Midbrain (tissue), 1 donor: ENCODE measurements at regions not wholly inside any gene's neighbourhood (a gene's known extent, or its start where the extent isn't known, plus 50 kb on each side); places are given as distances from the start of the nearest gene placed in this dataset.

ENCODE experiments used
- DNase-seq: peaks from one replicate; lab custom pipeline; 2025; lab: John Stamatoyannopoulos, UW

- DNase-seq = no peak
These were observed 575.4 kb upstream of the CADM1 start for GRCh38 chr11:116079580-116079979.

DNA sequence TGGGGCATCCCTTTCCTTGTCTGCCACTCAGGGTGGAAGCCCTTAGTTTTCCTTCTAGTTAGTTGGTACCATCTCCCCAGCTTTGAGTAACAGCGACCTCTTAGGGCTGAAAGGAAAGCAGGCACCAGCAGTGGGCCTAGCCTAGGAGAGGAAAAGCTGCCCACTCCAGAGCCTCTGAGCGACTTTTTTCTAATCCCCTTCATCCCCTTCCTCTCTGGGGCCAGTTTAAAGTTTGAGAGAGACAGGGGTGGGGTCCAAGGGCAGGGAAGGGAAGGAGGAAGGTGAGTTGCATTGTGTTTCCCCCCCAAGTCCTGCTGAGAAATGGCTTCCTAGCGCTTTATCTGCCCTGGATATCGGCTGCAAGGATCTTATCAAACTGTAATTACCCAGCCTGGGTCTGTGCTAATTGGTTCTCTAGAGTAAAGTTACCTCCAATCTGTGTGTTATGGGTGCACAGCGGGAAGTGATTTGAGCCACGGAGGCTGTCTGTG, 573.9 kb upstream of the CADM1 start:
- DNase-seq = no peak

GRCh38 chr11:116077092-116077491, 572.9 kb upstream of the CADM1 start:
- DNase-seq = no peak

DNA sequence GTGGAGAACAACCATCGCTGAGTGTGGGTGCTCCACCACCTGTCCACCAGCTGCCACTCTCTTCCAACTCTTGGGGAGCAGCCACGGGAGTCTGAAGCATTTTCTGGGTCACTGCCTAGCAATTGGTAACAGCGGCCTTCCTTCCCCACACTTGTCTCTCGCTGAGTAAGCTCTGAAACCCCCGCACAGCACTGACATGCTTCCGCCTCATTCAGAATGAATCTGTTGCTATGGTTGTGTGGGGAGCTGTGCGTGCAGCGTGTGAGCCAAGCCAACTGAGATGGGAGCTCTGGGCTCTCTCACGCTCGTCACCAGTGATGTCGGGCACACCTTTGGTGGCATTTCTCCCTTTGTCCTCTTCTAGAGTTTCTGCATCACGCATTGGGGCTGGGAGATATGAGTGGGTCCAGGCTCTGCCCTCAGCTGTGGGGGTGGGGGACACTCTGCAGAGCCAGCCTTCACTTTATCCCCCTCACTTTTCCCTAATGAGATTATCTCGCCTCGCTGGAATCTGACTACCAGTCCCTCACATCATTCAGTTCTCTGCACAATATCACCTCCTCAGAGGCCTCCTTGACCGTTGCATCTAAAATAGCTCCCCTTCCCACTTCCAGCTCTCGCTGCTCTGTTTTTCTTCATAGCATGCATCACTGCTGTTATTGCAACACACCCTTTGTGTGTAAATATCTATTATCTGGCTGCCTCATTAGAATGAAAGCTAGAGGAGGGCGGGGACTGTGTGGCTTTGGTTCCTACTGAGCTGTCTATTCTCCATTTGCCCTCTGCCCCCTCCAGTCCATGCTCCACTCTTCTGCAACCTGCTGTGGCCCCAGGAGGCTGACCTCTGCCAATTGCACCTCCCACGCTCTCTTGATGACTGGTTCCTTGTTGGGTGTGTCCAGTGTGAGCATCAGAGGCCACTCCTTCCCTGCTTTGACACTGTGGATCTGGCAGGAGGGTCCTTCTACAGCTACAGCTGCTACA, 569.9 kb upstream of the CADM1 start:
- no peak for DNase-seq

DNA sequence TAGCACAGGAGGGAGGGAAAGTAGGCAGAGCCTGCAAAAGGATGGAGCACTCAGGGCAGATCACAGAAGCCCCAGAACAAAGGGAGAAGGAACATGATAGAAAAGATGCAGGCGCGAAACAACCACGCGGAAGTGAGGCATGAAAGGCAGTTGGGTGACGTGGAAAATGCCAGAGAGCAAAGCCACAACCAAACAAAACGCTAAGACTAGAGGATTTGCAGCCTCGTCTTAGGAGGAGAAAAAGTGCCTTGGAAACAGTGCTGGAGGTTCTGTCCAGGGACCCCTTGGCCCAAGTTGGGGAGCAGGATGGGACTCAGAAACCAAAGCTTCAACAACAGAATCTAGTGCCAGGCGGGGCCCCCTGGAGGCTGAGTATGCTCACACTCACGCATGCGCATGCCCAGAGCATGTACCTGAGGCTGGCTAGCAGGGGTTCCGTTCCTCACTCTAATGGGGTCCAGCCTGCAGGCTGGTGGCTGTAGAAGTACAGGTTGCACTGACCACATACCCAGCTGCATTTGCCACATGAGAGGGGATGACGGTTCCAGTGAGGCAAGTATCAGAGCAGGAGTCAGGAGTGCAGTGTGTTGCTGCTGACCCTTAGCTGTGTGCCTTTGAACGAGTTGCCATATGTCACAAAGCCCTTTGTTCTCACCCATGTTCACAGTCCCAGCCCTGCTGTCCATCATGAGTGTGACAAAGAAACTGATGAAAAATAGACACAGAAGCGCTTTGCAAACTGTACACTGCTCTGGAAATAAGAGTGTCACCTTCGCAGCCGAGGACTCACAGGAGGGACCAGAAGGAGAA, 568.6 kb upstream of the CADM1 start:
- DNase-seq = no peak

DNA sequence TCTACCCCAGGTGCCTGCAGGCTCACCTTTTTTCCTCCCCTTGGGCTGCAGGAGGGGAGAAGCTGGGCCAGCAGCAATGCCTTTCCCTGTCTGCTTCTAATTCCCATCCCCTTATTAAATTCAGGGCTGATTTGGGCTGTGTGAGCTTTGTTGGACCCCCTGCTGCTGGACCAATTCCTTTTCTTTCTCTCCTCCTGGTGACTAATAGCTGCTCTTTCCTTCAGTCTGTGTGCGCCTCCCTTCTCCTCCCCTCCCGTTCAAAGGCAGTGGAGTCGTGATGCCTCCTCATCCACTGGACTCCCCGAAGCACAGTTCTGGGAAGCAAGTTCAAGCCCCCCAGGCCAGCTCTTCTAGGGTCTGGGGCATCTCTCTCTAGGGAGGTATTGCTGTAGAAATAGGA, 567.9 kb upstream of the CADM1 start:
- no peak for DNase-seq

- DNase-seq = no peak
These were observed 567.0 kb upstream of the CADM1 start for GRCh38 chr11:116071241-116071640.

DNA sequence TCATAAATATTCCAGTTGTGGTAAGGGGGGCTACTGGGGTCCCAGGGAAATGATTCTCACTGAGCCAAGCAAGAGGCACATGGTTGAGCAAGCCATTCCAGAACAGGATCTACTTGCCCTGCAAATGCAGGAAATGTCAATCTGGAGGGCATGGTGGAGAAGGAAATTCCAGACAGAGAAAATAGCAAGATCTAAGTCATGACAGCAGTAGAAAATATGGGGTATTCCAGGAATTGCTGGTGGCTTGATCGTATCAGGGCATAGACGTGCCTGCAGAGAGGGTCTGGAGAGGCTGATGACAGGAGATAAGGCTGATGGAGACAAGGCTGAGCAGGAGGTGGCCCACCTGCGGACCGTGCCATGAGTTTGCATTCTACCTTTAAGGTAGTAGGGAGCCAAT, 566.3 kb upstream of the CADM1 start:
- no peak for DNase-seq

DNA sequence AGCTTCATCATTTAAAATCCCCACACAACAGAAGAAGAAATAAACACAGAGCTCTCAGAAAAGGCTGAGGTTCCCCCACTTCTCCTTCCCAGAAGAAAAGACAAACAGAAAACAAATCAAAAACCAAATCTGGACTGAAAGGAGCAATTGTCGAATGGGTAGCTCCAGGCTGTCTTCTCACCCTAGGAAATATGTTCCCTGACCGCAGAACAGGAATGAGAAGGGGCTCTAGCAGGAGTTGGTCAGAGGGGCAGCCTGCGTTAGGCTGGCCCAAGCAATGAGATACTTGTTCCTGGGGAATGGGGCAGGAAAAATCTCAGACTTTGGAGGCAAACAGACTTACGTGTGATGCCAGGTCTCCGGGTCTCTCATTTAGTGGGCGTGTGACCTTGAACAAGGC, 562.6 kb upstream of the CADM1 start:
- DNase-seq = no peak

DNA sequence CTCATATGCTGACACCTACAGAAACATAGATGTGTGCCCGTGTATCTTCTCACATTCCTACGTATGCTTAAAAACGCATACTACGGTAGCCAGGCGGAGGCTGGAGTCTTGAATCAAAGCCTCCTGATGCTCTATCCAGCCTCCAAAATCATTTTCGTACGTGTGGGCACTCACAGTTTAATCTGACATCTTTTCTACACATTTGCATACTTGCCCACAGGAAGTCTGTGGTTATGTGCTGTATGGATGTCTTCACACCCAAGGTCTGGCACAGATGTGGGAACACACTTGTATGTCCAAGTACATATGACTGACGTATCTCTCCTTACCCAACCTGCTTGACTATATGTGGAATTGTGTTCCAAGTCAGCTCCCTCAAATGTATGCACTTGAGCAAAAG, 561.8 kb upstream of the CADM1 start:
- DNase-seq = no peak

- DNase-seq = no peak
These were observed 561.1 kb upstream of the CADM1 start for GRCh38 chr11:116065191-116065895.

DNA sequence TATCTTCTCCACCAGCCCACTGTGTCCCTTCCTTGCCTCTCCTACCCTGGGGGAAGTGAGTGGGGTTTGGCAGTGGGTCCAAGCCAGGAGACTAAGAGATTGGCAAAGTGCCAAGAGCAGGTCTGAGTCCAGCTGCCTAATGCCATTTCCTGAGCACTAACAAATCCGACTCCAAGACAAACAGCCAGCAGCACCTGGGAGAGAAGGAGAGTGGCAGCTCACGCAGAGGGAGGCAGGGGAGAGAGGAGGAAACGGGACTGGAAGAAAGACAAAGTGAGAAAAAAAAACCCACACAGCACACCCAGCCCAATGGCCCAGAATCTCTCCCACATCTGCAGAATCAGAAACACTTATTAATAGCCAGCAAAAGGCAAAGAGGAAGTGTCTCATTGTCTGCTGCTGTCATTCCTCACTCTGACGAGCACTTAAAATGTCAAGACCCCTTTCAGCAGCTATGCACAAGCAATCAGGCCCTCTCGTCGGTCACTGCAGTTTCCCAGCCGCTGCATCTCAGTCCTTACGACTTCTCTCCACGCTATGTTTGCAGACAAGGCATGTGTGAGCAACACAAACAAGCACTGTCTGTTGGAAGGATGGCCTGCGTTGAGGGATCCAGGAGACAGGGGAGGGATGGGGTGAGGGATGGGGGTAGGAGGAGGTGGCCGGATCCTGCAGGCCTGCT, 558.4 kb upstream of the CADM1 start:
- DNase-seq = no peak

DNA sequence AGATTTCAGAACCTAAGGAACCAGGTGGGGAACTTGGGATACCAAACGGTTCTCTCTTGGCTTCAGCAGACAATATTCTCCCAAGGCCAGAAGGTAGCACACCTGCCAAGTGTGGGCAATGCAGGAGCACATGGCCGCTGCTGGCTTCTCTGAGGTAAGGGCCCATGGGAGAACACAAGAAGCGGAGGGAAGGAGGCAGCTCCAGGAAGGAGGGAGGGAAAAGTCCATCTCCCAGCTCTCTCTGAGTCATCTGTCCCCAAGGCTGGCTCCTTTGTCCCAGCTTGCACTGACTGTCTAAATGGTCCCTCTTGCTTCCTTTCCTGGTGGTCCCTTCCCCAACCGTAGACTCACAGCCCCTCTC, 557.9 kb upstream of the CADM1 start:
- no peak for DNase-seq

- no peak for DNase-seq
These were observed 557.1 kb upstream of the CADM1 start for GRCh38 chr11:116061322-116061721.

DNA sequence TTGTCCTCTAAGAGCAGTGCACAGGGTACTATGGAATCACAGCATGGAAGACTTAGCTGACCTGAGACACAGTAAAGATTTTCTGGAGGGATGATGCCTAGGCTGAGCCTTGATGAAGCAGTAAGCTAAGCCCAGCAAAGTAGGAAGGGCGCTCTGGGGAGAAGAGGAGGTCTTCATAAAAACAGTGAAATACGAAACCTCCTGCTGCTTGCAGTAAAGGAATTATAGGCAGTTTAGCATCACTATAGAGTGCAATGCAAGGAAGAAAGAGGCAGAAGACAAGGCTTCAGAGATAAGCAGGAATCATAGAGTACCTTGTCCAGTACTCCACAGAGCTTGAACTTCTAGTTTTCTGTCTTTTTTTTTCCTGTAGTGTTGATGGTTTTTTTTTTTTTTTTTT, 555.7 kb upstream of the CADM1 start:
- no peak for DNase-seq

DNA sequence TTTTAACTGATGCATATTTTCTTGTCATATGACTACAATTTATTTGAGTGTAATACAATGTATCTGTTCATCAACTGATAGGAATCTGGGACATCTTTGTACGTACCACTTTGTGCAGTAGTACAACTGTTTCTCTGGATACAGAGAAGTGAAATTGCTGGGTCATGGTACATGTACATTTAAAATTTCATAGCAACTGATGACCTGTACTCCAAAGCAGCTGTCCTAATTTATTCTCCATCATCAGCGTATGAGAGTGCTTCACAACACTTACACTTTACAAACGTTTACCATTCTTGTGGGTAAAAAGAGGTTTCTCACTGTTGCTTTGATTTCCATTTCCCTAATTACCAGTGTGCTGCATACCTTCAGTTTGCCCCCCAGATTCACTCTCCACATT, 552.8 kb upstream of the CADM1 start:
- no peak for DNase-seq

DNA sequence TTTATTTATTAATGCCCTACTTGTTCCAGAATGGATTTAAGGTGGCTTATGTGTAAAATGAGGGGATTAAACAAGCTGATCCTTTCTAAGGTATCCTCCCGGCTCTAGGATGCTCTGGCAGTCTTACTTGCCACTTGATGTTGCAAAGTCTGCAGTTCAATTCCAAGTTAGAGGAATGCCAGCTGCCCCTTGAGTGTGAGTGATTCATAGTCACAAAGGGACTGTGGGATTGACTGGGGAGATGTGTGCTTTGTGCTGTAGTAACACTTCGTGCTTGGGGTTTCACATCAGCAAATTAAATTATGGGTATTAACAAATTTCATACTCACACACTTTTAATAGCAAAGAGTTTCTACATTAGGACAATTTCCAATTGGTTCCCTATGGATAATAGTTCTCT, 550.8 kb upstream of the CADM1 start:
- DNase-seq = no peak

DNA sequence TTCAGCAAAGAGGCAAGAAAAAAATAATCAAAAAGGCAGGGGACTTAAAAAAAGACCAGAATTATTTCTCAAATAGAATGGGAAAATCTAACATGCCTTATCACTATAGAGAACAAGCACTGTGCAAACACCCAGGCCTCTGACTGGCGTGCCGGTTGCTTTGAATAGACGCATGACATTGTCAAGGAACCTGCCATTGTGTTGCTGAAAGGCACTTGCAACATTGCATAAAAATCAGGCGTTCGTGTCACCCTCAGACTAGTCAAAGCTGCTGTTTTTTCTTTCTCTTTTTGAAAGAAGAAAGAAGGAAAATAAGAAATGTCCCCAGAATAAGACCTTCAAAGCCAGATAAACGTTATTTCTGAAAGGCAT, 549.3 kb upstream of the CADM1 start:
- no peak for DNase-seq

DNA sequence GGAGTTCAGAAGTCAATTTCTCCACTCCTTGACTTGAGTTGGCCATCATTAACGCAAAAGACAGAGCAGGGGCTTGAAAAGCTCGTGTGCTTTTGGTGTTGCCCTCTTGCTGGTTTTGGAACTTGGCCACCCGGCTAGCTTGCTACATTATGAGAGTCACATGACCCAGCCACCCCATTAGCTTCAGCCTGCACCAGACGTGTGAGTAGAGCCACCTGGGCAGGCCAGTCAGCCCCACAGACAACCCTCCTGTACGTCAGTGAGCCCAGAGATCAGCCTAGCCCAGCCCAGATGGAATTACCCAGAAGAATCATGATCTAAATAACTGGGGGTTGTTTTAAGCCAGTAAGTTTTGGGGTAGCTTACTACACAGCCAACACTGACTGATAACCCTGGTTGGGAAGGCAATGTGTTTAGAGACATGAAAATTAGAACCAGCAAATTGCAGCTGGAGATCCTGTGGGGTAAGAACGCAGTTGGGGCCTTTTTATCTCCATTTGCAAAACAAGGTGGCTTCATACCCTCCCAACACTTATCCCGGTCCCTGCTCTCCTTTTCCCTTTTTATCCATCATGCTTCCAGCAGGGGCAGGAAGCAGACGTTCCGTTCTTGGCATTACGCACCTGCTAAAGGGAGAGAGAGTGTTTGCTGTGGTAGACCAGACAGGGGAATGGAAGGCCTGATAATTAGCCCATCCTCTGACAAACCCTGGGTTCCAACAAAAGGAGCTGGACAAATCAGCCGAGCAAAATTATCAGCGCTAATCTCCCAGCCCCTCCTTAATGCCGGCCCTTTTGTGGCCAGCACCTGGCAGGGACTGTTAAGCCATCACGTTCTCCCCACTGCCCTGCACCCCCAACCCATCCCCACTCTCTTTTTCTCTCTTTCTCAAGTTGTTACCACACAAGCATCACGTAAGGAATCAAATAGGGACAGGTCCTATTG, 548.7 kb upstream of the CADM1 start:
- no peak for DNase-seq

DNA sequence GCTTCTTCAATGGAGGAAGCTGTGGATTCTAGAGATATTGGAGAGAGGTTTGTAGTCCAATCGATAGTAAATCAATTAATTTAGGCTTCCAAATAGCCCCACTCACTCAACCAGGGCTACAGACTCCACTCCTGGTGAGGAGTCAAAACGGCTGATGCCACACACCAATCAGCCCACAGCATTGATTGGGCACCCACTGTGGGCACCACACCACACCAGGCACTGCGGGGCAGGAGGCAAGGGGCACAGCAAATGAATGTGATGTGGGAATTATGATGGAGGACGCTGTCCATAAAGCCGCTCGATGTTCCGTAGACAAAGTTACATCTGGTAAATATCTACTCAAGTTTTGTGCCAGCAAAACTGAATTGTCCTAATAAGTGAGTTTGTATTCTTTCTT, 547.3 kb upstream of the CADM1 start:
- DNase-seq = no peak

DNA sequence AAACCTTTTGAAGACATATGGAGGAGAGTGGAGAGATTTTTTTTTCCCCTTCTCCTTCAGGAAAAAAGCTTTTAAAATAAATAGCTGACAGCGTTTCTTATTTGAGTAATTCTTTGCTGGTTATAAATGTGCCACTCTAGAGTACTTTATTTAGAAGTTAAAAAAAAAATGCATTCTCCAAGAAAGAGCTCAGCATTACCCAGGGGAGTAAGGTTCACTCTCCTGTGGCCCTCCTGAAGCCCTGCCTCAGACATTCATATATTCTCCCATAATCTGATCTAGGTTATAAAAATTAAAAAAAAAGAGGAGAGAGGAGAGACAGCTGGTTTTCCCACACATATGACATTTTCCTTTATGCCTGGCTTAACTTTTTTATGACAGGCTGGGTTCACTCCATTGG, 545.2 kb upstream of the CADM1 start:
- DNase-seq = no peak
